Breast epithelium (tissue), 4 donors: ENCODE measurements at regions not wholly inside any gene's neighbourhood (a gene's known extent, or its start where the extent isn't known, plus 50 kb on each side); places are given as distances from the start of the nearest gene placed in this dataset.

Experiments used
- DNase-seq, 2 donors: peaks; one replicate each; pipeline ENCODE4 v3.0.0-alpha.2; 2019; ENCODE audit warnings: low spot score in 2 of 2
- H3K27ac ChIP-seq, 2 donors: fragments of 200-600 bp; sonication (generic) in 1 of 2; one replicate each; pipeline ENCODE4 v1.5.1; 2016 to 2019; ENCODE audit warnings: mild to moderate bottlenecking in 1 of 2
- H3K27me3 ChIP-seq, 2 donors: fragments of 200-600 bp; sonication (generic) in 1 of 2; one replicate each; pipeline versions ENCODE4 v1.5.1 to v1.6.0; 2017 to 2019; ENCODE audit warnings: control low read depth in 1 of 2, mild to moderate bottlenecking in 1 of 2
- H3K36me3 ChIP-seq: fragments of 200-600 bp; one replicate; pipeline ENCODE4 v1.5.1; 2019
- H3K4me1 ChIP-seq, 2 donors: fragments of 200-600 bp; sonication (generic); one replicate each; pipeline ENCODE4 v1.5.1; 2016 to 2019; ENCODE audit warnings: control low read depth in 1 of 2
- H3K4me3 ChIP-seq, 3 donors: fragments of 200-600 bp; sonication (generic); 1 replicate in 2 of 3; 2 replicates in 1 of 3; pipeline ENCODE4 v1.5.1; 2016 to 2019; ENCODE audit warnings: mild to moderate bottlenecking in 3 of 3, moderate library complexity in 2 of 3
- H3K9me3 ChIP-seq, 2 donors: fragments of 200-600 bp; sonication (generic) in 1 of 2; one replicate each; pipeline ENCODE4 v1.5.1; 2016 to 2019; ENCODE audit warnings: control low read depth in 1 of 2
- POLR2A ChIP-seq: fragments of 450-650 bp; IDR thresholded peaks from one replicate; pipeline ENCODE4 v1.6.1; 2016; ENCODE audit warnings: antibody characterized with exemption, mild to moderate bottlenecking, moderate library complexity
- POLR2AphosphoS5 ChIP-seq, 3 donors: sonication (generic); formaldehyde crosslinking; IDR thresholded peaks; one replicate each; pipeline ENCODE4 v1.6.1; 2017; ENCODE audit warnings: antibody characterized with exemption in 3 of 3
- intact Hi-C: fragments of 100-400 bp; cut with DNase I; formaldehyde crosslinking; loops from one replicate; pipeline ENCODE4 v1.15.1; 2023; ENCODE audit warnings: low total_unique reads
- TF ChIP-seq, protein P1 (sequence below), 3 donors: fragments of 450-650 bp; IDR thresholded peaks; one replicate each; pipeline ENCODE4 v1.5.1; 2016 to 2017; ENCODE audit warnings: antibody characterized with exemption in 3 of 3, mild to moderate bottlenecking in 3 of 3, moderate library complexity in 3 of 3

DNA sequence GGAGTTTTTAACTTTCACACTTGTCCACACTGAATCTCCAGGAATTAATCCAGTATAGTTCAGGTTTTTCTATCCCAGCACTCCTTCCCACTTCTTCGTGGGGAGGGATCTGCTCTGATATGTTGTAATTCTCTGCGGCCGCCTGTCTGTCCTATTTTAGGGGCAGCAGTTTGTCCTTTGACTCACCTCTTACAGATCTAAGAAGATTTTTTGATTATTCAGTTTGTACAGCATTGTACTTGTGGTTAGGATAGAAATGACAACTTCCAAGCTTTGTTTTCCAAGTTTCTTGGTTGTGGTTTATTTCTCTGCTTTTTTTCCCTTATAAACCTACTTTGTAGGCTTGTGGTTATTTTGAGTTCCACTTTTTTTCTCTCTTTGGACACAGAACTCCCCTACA is 601.7 kb downstream of the SI start:
- intact Hi-C loops = no loop called here
- no peak overlapping the region for H3K27ac ChIP-seq
- no peaks in the 10 kb centered on the region for H3K27me3 ChIP-seq
- no peaks in the 10 kb centered on the region for H3K36me3 ChIP-seq
- no peaks in the 10 kb centered on the region for H3K4me1 ChIP-seq
- TF ChIP-seq, protein P1, sequence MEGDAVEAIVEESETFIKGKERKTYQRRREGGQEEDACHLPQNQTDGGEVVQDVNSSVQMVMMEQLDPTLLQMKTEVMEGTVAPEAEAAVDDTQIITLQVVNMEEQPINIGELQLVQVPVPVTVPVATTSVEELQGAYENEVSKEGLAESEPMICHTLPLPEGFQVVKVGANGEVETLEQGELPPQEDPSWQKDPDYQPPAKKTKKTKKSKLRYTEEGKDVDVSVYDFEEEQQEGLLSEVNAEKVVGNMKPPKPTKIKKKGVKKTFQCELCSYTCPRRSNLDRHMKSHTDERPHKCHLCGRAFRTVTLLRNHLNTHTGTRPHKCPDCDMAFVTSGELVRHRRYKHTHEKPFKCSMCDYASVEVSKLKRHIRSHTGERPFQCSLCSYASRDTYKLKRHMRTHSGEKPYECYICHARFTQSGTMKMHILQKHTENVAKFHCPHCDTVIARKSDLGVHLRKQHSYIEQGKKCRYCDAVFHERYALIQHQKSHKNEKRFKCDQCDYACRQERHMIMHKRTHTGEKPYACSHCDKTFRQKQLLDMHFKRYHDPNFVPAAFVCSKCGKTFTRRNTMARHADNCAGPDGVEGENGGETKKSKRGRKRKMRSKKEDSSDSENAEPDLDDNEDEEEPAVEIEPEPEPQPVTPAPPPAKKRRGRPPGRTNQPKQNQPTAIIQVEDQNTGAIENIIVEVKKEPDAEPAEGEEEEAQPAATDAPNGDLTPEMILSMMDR (IDR thresholded peaks at IDR 0.05) = no peak
- TF ChIP-seq POLR2A (no peak), POLR2AphosphoS5 (IDR thresholded peaks at IDR 0.05) (no peak)
- H3K4me3 ChIP-seq = no peak overlapping the region
- no peak for DNase-seq
- H3K9me3 ChIP-seq = no peaks in the 10 kb centered on the region

DNA sequence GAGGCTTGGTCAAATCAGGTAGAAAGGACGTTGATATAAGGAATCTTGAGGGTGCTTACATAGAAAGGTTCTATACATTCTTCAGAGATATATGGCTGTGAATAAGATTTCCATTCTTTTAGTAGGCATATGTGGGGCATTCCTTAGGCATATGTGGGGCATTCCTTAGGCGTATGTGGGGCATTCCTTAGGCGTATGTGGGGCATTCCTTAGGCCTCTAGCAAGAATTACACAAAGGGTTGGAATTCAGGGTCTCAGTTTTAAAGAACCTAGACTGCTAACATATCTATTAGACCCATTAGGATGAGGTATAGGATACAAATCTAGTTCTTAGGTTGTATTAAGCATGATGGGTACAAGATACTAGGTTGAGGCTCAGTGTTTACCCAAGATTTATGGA is 607.8 kb downstream of the SI start:
- intact Hi-C loops = no loop called here
- H3K9me3 ChIP-seq = no peaks in the 10 kb centered on the region
- H3K4me1 ChIP-seq = no peaks in the 10 kb centered on the region
- H3K4me3 ChIP-seq = no peak overlapping the region
- TF ChIP-seq, protein P1 (IDR thresholded peaks at IDR 0.05) = no peak
- TF ChIP-seq POLR2A = no peak
- no peak for TF ChIP-seq POLR2AphosphoS5 (IDR thresholded peaks at IDR 0.05)
- H3K27me3 ChIP-seq = no peaks in the 10 kb centered on the region
- DNase-seq = no peak
- H3K27ac ChIP-seq = no peak overlapping the region
- H3K36me3 ChIP-seq = no peaks in the 10 kb centered on the region

DNA sequence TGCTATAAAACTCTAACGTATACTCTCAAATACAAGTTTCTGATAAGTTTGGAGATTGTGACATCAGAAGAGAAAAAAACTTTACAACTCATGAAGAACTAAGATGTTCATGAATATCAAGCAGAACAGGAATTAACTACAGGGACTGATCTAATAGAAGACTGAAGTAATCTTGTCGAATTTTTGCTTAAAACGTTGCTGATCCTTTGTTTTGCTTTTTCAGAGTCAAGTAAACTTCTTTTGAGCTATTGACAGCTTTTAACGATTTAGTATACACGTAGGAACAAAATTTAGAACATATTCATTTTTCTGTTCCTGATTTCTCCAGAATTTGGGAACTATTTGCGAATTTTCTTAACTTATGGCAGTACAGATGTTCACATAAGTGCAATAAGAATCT is 610.2 kb downstream of the SI start:
- Histone ChIP-seq H3K27ac (no peak overlapping the region), H3K27me3 (no peaks in the 10 kb centered on the region), H3K4me3 (no peak overlapping the region), H3K9me3 (no peaks in the 10 kb centered on the region), H3K4me1 (no peaks in the 10 kb centered on the region), H3K36me3 (no peaks in the 10 kb centered on the region)
- intact Hi-C loops = no loop called here
- DNase-seq = no peak
- TF ChIP-seq POLR2A (no peak), POLR2AphosphoS5 (IDR thresholded peaks at IDR 0.05) (no peak)
- TF ChIP-seq, protein P1 (IDR thresholded peaks at IDR 0.05) = no peak

DNA sequence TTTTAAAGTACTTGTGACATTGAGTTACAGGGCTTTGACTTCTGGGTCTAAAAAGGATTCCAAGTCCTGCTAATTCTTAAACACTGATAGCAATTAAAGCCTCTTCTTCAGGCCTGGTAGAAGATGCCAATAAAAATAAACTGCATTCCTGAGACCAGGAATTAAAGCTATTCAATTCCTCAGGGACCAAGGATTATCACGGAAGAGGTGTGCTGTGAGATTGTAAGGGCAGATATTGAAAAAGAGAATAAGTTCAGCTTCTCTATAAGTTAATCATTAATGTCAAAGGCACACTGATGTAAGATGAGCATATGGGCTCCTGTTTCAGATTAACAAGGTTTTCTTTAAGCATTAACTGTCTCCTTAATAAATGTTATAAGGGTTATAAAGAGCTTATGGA is 611.3 kb downstream of the SI start:
- H3K4me3 ChIP-seq = no peak overlapping the region
- TF ChIP-seq, protein P1 (IDR thresholded peaks at IDR 0.05) = no peak
- TF ChIP-seq POLR2A (no peak), POLR2AphosphoS5 (IDR thresholded peaks at IDR 0.05) (no peak)
- no peaks in the 10 kb centered on the region for H3K27me3 ChIP-seq
- H3K4me1 ChIP-seq = no peaks in the 10 kb centered on the region
- no peak for DNase-seq
- no peak overlapping the region for H3K27ac ChIP-seq
- H3K36me3 ChIP-seq = no peaks in the 10 kb centered on the region
- intact Hi-C loops = no loop called here
- no peaks in the 10 kb centered on the region for H3K9me3 ChIP-seq

DNA sequence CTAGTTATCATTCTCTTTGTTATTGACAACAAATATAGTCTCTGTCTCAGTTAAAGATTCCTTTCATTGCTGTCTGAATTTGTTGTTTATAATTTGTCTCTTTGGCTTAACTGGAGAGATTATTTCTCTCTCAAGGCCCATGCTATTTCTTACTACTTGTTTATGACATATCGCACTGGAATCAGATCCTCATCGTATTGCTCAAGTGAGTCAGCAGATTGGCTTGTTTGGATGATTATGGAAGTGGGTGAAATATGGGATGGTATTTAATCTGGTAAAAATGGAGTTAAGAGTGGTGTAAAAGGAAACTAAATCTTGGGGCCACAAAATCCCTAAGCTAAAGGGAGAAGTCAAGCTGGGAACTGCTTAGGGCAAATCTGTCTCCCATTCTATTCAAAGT is 613.1 kb downstream of the SI start:
- no peak overlapping the region for H3K4me3 ChIP-seq
- TF ChIP-seq POLR2A (no peak), POLR2AphosphoS5 (IDR thresholded peaks at IDR 0.05) (no peak)
- TF ChIP-seq, protein P1 (IDR thresholded peaks at IDR 0.05) = no peak
- DNase-seq = no peak
- H3K27ac ChIP-seq = no peak overlapping the region
- no peaks in the 10 kb centered on the region for H3K9me3 ChIP-seq
- no peaks in the 10 kb centered on the region for H3K4me1 ChIP-seq
- no peaks in the 10 kb centered on the region for H3K27me3 ChIP-seq
- no peaks in the 10 kb centered on the region for H3K36me3 ChIP-seq
- intact Hi-C loops = no loop called here
